ENCODE measurements at regions not wholly inside any gene's neighbourhood (a gene's known extent, or its start where the extent isn't known, plus 50 kb on each side); places are given as distances from the start of the nearest gene placed in this dataset.

- peak in 1 of 2 experiments; percentile 1 for DNase-seq
Observed at GRCh38 chr15:62758126-62758951, 284.2 kb upstream of the TPM1 start.

- DNase-seq = no peak
Observed at GRCh38 chr15:62758952-62759349, 283.6 kb upstream of the TPM1 start.

GRCh38 chr15:62760538-62760937 is 282.0 kb upstream of the TPM1 start:
- no peak for DNase-seq

- no peak for DNase-seq
Observed at GRCh38 chr15:62765916-62766315, 276.6 kb upstream of the TPM1 start.

- DNase-seq = no peak
Observed at GRCh38 chr15:62766599-62766998, 275.9 kb upstream of the TPM1 start.

- no peak for DNase-seq
Observed at GRCh38 chr15:62769604-62770003, 272.9 kb upstream of the TPM1 start.

GRCh38 chr15:62770111-62770660 is 272.4 kb upstream of the TPM1 start:
- no peak for DNase-seq

- DNase-seq = no peak
Observed at GRCh38 chr15:62770752-62771151, 271.8 kb upstream of the TPM1 start.

GRCh38 chr15:62771234-62771633 is 271.3 kb upstream of the TPM1 start:
- DNase-seq = no peak

- DNase-seq = no peak
Observed at GRCh38 chr15:62773369-62774165, 269.0 kb upstream of the TPM1 start.

GRCh38 chr15:62775932-62776331 is 266.6 kb upstream of the TPM1 start:
- DNase-seq = no peak

GRCh38 chr15:62777671-62778070 is 264.9 kb upstream of the TPM1 start:
- DNase-seq = no peak

GRCh38 chr15:62779036-62779770 is 263.3 kb upstream of the TPM1 start:
- DNase-seq = no peak

GRCh38 chr15:62779899-62780298 is 262.6 kb upstream of the TPM1 start:
- DNase-seq = no peak

GRCh38 chr15:62781081-62781497 is 261.5 kb upstream of the TPM1 start:
- no peak for DNase-seq

- DNase-seq = peak; percentile 43 to 85
Observed at GRCh38 chr15:62782071-62782841, 260.3 kb upstream of the TPM1 start.

GRCh38 chr15:62782896-62783295 is 259.7 kb upstream of the TPM1 start:
- no peak for DNase-seq

- no peak for DNase-seq
Observed at GRCh38 chr15:62783303-62783957, 259.1 kb upstream of the TPM1 start.

GRCh38 chr15:62785881-62786828 is 256.4 kb upstream of the TPM1 start:
- no peak for DNase-seq

GRCh38 chr15:62787401-62787800 is 255.1 kb upstream of the TPM1 start:
- no peak for DNase-seq

- no peak for DNase-seq
Observed at GRCh38 chr15:62788224-62788623, 254.3 kb upstream of the TPM1 start.

Data from NCI-H446 (cell line).